ENCODE measurements at regions not wholly inside any gene's neighbourhood (a gene's known extent, or its start where the extent isn't known, plus 50 kb on each side); places are given as distances from the start of the nearest gene placed in this dataset.

DNA sequence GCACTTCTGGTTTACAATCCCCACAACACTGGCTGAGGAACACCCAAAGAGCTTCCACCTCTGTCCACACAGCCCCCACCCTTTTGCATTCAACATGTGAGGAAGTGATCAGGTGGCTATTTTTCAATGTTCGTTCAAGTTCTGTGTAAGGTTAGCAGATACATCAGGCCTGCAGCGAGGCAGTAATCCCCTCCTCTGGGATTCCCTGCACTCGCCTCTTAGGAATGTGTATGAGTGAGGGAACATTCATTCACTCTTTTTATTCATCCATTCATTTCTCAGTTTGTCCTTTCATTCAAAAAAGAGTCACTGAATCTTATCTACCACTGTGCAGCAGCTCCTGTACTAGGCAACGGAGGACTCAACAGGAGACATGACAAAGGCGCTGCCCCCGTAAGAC lies 236.4 kb upstream of the PRDM1 start:
- TF ChIP-seq, protein P1, sequence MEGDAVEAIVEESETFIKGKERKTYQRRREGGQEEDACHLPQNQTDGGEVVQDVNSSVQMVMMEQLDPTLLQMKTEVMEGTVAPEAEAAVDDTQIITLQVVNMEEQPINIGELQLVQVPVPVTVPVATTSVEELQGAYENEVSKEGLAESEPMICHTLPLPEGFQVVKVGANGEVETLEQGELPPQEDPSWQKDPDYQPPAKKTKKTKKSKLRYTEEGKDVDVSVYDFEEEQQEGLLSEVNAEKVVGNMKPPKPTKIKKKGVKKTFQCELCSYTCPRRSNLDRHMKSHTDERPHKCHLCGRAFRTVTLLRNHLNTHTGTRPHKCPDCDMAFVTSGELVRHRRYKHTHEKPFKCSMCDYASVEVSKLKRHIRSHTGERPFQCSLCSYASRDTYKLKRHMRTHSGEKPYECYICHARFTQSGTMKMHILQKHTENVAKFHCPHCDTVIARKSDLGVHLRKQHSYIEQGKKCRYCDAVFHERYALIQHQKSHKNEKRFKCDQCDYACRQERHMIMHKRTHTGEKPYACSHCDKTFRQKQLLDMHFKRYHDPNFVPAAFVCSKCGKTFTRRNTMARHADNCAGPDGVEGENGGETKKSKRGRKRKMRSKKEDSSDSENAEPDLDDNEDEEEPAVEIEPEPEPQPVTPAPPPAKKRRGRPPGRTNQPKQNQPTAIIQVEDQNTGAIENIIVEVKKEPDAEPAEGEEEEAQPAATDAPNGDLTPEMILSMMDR (IDR thresholded peaks at IDR 0.05; ENCODE audit: low read depth, low read length, missing input control), result no peak
- TF ChIP-seq TAF1 (conservative IDR thresholded peaks at IDR 0.05), result no peak
- TF ChIP-seq, protein P2, sequence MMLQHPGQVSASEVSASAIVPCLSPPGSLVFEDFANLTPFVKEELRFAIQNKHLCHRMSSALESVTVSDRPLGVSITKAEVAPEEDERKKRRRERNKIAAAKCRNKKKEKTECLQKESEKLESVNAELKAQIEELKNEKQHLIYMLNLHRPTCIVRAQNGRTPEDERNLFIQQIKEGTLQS (IDR thresholded peaks at IDR 0.05), result no peak
